ENCODE measurements at regions not wholly inside any gene's neighbourhood (a gene's known extent, or its start where the extent isn't known, plus 50 kb on each side); places are given as distances from the start of the nearest gene placed in this dataset.

DNA sequence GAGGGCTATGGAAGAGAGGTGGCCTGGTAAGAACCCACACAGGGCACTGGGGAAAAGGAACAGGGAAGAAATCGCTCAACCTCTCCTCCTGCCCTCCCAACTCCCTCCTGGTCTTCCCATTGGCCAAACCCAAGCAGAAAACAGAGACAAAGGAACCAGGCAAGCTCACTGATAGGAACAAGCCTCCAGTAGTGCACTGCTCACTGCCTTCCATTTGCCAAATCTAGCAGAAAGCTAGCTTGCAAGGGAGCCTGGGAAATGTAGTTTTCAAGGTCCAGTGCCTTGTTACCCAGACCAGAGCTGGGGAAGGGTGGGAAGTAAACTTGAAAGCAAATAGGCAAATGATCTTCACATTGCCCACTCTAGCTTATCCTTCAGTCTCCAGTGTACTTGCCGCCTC lies 556.1 kb upstream of the AUTS2 start:
- H3K27me3 ChIP-seq = no peaks in the 10 kb centered on the region
- TF ChIP-seq, protein P1, sequence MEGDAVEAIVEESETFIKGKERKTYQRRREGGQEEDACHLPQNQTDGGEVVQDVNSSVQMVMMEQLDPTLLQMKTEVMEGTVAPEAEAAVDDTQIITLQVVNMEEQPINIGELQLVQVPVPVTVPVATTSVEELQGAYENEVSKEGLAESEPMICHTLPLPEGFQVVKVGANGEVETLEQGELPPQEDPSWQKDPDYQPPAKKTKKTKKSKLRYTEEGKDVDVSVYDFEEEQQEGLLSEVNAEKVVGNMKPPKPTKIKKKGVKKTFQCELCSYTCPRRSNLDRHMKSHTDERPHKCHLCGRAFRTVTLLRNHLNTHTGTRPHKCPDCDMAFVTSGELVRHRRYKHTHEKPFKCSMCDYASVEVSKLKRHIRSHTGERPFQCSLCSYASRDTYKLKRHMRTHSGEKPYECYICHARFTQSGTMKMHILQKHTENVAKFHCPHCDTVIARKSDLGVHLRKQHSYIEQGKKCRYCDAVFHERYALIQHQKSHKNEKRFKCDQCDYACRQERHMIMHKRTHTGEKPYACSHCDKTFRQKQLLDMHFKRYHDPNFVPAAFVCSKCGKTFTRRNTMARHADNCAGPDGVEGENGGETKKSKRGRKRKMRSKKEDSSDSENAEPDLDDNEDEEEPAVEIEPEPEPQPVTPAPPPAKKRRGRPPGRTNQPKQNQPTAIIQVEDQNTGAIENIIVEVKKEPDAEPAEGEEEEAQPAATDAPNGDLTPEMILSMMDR (IDR thresholded peaks at IDR 0.05) = no peak
- no peaks in the 10 kb centered on the region for H3K36me3 ChIP-seq
- H3K4me3 ChIP-seq = no peak overlapping the region
- H3K27ac ChIP-seq = no peak overlapping the region
- DNase-seq (ENCODE audit: low spot score) = no peak
- no peaks in the 10 kb centered on the region for H3K4me1 ChIP-seq
- H3K9me3 ChIP-seq = peaks cover 0 to 30% of the 10 kb centered on the region in 2 donors

DNA sequence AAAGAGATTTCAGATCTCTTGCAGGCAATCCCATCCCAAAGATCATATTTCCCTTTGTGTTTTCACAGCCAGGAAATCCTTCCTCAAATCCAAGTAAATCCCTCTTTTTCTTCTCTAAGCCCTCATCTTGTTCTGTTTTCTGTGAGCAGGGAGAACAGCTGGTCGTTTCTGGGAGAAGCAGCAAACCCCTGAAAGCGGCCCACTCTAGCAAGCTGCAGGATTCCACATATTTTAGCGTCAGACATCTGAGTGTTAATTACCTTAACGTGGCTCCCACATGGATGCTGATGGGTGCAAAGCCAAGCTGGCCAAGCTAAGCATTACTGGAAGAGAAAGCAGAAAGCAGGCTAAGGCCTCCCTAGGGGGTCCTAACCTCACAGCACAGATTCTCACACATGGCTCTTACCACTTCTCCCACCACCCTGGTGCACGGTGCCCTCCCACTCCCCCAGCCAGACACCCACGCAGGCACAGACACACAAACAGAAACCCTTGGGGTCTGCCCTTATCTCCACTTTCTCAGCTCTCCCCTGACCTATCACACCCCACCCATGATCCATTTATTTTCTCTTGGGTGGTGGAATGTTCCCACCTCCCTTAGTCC lies 551.0 kb upstream of the AUTS2 start:
- Histone ChIP-seq H3K4me1 (no peaks in the 10 kb centered on the region), H3K27me3 (no peaks in the 10 kb centered on the region), H3K9me3 (peaks cover 0 to 24% of the 10 kb centered on the region in 2 donors), H3K36me3 (no peaks in the 10 kb centered on the region), H3K4me3 (no peak overlapping the region), H3K27ac (no peak overlapping the region)
- DNase-seq (ENCODE audit: low spot score) = no peak
- TF ChIP-seq, protein P1 (IDR thresholded peaks at IDR 0.05) = no peak

DNA sequence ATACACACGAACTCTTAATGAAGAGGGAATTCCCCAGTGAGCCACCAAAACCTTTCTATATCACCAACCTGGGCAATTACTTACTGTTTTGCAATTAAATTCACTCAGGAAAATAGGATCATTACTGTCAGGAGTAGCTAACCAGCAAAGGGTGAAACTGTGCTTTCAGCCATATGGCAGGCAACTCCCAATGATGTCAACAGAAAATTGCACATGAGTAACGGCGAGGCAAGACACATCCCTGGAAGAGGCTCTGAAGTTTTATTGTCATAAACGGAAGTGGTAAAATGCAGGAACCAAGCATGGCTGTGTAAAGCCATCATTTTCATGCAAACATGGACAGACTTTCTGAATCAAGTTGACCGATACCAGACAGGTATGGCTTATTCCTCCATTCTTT lies 548.9 kb upstream of the AUTS2 start:
- H3K27me3 ChIP-seq = no peaks in the 10 kb centered on the region
- no peaks in the 10 kb centered on the region for H3K4me1 ChIP-seq
- DNase-seq (ENCODE audit: low spot score) = no peak
- no peak overlapping the region for H3K27ac ChIP-seq
- H3K36me3 ChIP-seq = no peaks in the 10 kb centered on the region
- H3K4me3 ChIP-seq = no peak overlapping the region
- peaks cover 0 to 11% of the 10 kb centered on the region in 2 donors for H3K9me3 ChIP-seq
- TF ChIP-seq, protein P1 (IDR thresholded peaks at IDR 0.05) = no peak

DNA sequence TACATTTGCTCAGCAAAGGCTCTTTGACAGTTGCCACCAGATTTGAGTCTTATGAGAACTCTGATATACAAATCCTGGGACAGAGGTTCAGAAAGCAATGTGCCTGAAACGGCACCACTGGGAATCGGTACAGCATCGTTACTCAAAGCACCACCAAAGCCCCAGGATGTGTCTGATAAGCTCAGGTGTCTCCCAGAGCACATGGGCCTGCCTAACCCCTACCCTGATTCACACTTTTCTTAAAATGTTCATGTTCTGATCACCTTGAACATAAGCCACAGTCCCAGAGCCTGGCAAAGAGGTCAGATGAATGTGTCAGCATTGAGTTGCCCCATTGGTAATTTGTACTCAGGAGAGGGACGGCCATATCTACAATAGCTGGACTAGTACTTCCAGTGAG lies 545.8 kb upstream of the AUTS2 start:
- Histone ChIP-seq H3K4me3 (no peak overlapping the region), H3K4me1 (no peaks in the 10 kb centered on the region)
- TF ChIP-seq, protein P1 (IDR thresholded peaks at IDR 0.05) = no peak

DNA sequence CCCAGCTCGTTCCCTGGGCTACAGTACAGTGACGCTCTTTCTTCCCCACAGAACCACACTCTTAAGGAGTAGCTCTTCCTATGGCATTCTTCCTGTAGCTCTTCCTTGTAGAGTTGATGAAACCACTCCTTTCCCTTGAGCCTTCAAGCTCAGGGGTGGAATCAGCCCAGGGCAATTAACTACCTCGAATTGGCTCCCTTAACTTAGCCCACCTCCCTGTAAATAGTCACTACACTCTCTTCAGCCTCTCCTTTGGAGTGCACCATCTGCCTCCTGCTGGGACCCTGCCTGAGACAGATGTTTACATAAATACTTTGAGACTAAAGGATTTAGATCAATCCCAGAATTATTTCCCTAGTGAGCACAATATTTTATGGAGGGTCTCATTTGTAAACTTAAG lies 537.8 kb upstream of the AUTS2 start:
- H3K36me3 ChIP-seq = no peaks in the 10 kb centered on the region
- DNase-seq (ENCODE audit: low spot score) = no peak
- TF ChIP-seq, protein P1 (IDR thresholded peaks at IDR 0.05) = no peak

More for the DNA sequence above, 545.8 kb upstream of the AUTS2 start:
- no peaks in the 10 kb centered on the region for H3K27me3 ChIP-seq
- no peak for DNase-seq (ENCODE audit: low spot score)
- H3K27ac ChIP-seq = no peak overlapping the region
- H3K9me3 ChIP-seq = no peaks in the 10 kb centered on the region
- no peaks in the 10 kb centered on the region for H3K36me3 ChIP-seq

More for the DNA sequence above, 537.8 kb upstream of the AUTS2 start:
- H3K27me3 ChIP-seq = no peaks in the 10 kb centered on the region
- no peak overlapping the region for H3K27ac ChIP-seq
- H3K4me1 ChIP-seq = no peaks in the 10 kb centered on the region
- no peak overlapping the region for H3K4me3 ChIP-seq
- peaks cover 0 to 8% of the 10 kb centered on the region in 2 donors for H3K9me3 ChIP-seq
